H1 (cell line): ENCODE measurements at regions not wholly inside any gene's neighbourhood (a gene's known extent, or its start where the extent isn't known, plus 50 kb on each side); places are given as distances from the start of the nearest gene placed in this dataset.

Experiments
- CTCF ChIA-PET: fragments of 300-600 bp; sonication (Branson Sonifier 250); formaldehyde crosslinking; loops from one replicate; lab custom pipeline; 2021; ENCODE audit not compliant: partially characterized antibody; lab: Charles Lee
- POLR2A ChIA-PET: fragments of 300-600 bp; sonication (Branson Sonifier 250); formaldehyde crosslinking; loops from one replicate; lab custom pipeline; 2021; ENCODE audit warnings: inconsistent platforms; ENCODE audit not compliant: partially characterized antibody; lab: Charles Lee
- DNase-seq, 2 experiments: peaks; one replicate each; pipeline versions ENCODE4 v3.0.0 to v3.0.0-alpha.2; 2010 to 2022; ENCODE audit warnings: low spot score in 2 of 2, low read depth in 1 of 2, mixed read lengths in 1 of 2
- FAIRE-seq: peaks from 2 replicates; lab custom pipeline; 2011; peaks lifted over from hg19 to GRCh38; lab: Jason Lieb, UNC
- H2AFZ ChIP-seq: 2 replicates; pipeline ENCODE4 v1.8.1; 2012; ENCODE audit warnings: low read length, inconsistent platforms
- H2AK5ac ChIP-seq: 2 replicates; pipeline ENCODE4 v1.6.1; 2013; ENCODE audit warnings: low read depth, low read length
- H2BK120ac ChIP-seq: replicated peaks from 2 replicates; pipeline ENCODE3; 2013; ENCODE audit warnings: low read depth, low read length, inconsistent platforms
- H2BK12ac ChIP-seq: 2 replicates; pipeline ENCODE4 v1.6.1; 2013; ENCODE audit warnings: low read depth, low read length
- H2BK15ac ChIP-seq: 2 replicates; pipeline ENCODE4 v1.6.1; 2013; ENCODE audit warnings: low read length
- H2BK20ac ChIP-seq: 2 replicates; pipeline ENCODE4 v1.6.1; 2013; ENCODE audit warnings: low read length
- H2BK5ac ChIP-seq: 2 replicates; pipeline ENCODE4 v1.6.1; 2013; ENCODE audit warnings: low read depth, low read length
- H3K14ac ChIP-seq: 2 replicates; pipeline ENCODE4 v1.6.1; 2013; ENCODE audit warnings: inconsistent platforms; ENCODE audit not compliant: insufficient read length
- H3K18ac ChIP-seq: 2 replicates; pipeline ENCODE4 v1.6.1; 2013; ENCODE audit warnings: low read length; ENCODE audit errors: extremely low read depth
- H3K23ac ChIP-seq: 2 replicates; pipeline ENCODE4 v1.6.1; 2013; ENCODE audit warnings: inconsistent platforms; ENCODE audit not compliant: insufficient read length
- H3K23me2 ChIP-seq: 2 replicates; pipeline ENCODE4 v1.6.1; 2013; ENCODE audit warnings: low read depth, low read length
- H3K27ac ChIP-seq: 2 replicates; pipeline ENCODE4 v1.6.1; 2011; ENCODE audit warnings: low read depth, low read length, inconsistent platforms
- H3K27me3 ChIP-seq, 4 experiments: replicated peaks in 1 of 4; 1 replicate in 1 of 4; 2 replicates in 3 of 4; pipeline versions ENCODE4 v1.6.1 to v1.8.1; 2011 to 2013; ENCODE audit warnings: low read length in 3 of 4, mild to moderate bottlenecking in 3 of 4, inconsistent platforms in 2 of 4, mixed read lengths in 2 of 4, moderate library complexity in 1 of 4; ENCODE audit not compliant: control insufficient read depth in 3 of 4, insufficient read depth in 3 of 4; ENCODE audit errors: extremely low read depth in 1 of 4
- H3K36me3 ChIP-seq, 4 experiments: 2 replicates each; pipeline versions ENCODE4 v1.6.1 to v1.8.1; 2011 to 2013; ENCODE audit warnings: mild to moderate bottlenecking in 4 of 4, low read length in 3 of 4, moderate library complexity in 2 of 4, control low read depth in 1 of 4, inconsistent platforms in 1 of 4; ENCODE audit not compliant: insufficient read depth in 4 of 4, control insufficient read depth in 2 of 4
- H3K4ac ChIP-seq: replicated peaks from 2 replicates; pipeline ENCODE3; 2013; ENCODE audit warnings: low read length, low read depth, mixed read lengths, inconsistent platforms; ENCODE audit not compliant: insufficient read length
- H3K4me1 ChIP-seq, 4 experiments: replicated peaks in 1 of 4; 1 replicate in 1 of 4; 2 replicates in 3 of 4; pipeline versions ENCODE4 v1.6.1 to v1.8.1; 2011 to 2013; ENCODE audit warnings: low read length in 3 of 4, inconsistent platforms in 2 of 4, mixed read lengths in 1 of 4; ENCODE audit not compliant: insufficient read depth in 4 of 4, control insufficient read depth in 3 of 4
- H3K4me2 ChIP-seq, 2 experiments: 2 replicates each; pipeline versions ENCODE4 v1.6.1 to v1.8.1; 2011 to 2013; ENCODE audit warnings: low read depth in 2 of 2, low read length in 2 of 2, control low read depth in 1 of 2, inconsistent platforms in 1 of 2, mild to moderate bottlenecking in 1 of 2; ENCODE audit not compliant: insufficient read depth in 1 of 2
- H3K4me3 ChIP-seq, 4 experiments: fragments of 200-600, 300-600 bp in 1 of 4; sonication (generic), shearing (Covaris generic), sonication (Bioruptor Twin) in 1 of 4; 2 replicates each; pipeline versions ENCODE4 v1.5.1 to v1.8.1; 2011 to 2016; ENCODE audit warnings: low read length in 4 of 4, low read depth in 3 of 4, control low read depth in 2 of 4, inconsistent platforms in 2 of 4, mild to moderate bottlenecking in 2 of 4, mixed read lengths in 1 of 4, moderate library complexity in 1 of 4; ENCODE audit not compliant: insufficient read depth in 2 of 4; ENCODE audit errors: extremely low read depth in 1 of 4
- H3K56ac ChIP-seq: replicated peaks from 2 replicates; pipeline ENCODE3; 2013; ENCODE audit warnings: low read depth, mild to moderate bottlenecking, mixed read lengths, low read length, inconsistent platforms; ENCODE audit not compliant: insufficient read length
- H3K79me1 ChIP-seq: 2 replicates; pipeline ENCODE4 v1.6.1; 2013; ENCODE audit warnings: low read depth, low read length, control low read depth
- H3K79me2 ChIP-seq, 2 experiments: 2 replicates each; pipeline versions ENCODE4 v1.6.1 to v1.8.1; 2012 to 2013; ENCODE audit warnings: low read length in 2 of 2, mild to moderate bottlenecking in 2 of 2, inconsistent platforms in 1 of 2; ENCODE audit not compliant: insufficient read depth in 2 of 2, control insufficient read depth in 1 of 2
- H3K9ac ChIP-seq, 4 experiments: replicated peaks in 1 of 4; 1 replicate in 1 of 4; 2 replicates in 3 of 4; pipeline versions ENCODE4 v1.6.1 to v1.8.1; 2011 to 2013; ENCODE audit warnings: low read depth in 3 of 4, low read length in 3 of 4, control low read depth in 2 of 4, mild to moderate bottlenecking in 2 of 4, moderate library complexity in 2 of 4, inconsistent platforms in 1 of 4; ENCODE audit errors: extremely low read depth in 1 of 4
- H3K9me3 ChIP-seq, 2 experiments: 2 replicates each; pipeline versions ENCODE4 v1.6.1 to v1.8.1; 2012 to 2013; ENCODE audit warnings: mild to moderate bottlenecking in 2 of 2, moderate library complexity in 2 of 2, control low read depth in 1 of 2, inconsistent platforms in 1 of 2, low read depth in 1 of 2, low read length in 1 of 2, mixed read lengths in 1 of 2; ENCODE audit not compliant: insufficient read depth in 2 of 2
- H4K20me1 ChIP-seq, 2 experiments: replicated peaks in 1 of 2; 2 replicates each; pipeline versions ENCODE3 to v1.8.1; 2011 to 2013; ENCODE audit warnings: inconsistent platforms in 2 of 2, low read length in 2 of 2, mild to moderate bottlenecking in 1 of 2; ENCODE audit not compliant: insufficient read depth in 2 of 2, control insufficient read depth in 1 of 2
- H4K5ac ChIP-seq: 2 replicates; pipeline ENCODE4 v1.6.1; 2013; ENCODE audit warnings: low read length, low read depth, mixed read lengths, inconsistent platforms; ENCODE audit not compliant: insufficient read length
- H4K8ac ChIP-seq: 2 replicates; pipeline ENCODE4 v1.8.0; 2013; ENCODE audit warnings: mild to moderate bottlenecking, moderate library complexity, low read length, inconsistent platforms; ENCODE audit not compliant: insufficient read depth; ENCODE audit errors: extremely low read depth
- H4K91ac ChIP-seq: replicated peaks from 2 replicates; pipeline ENCODE3; 2013; ENCODE audit warnings: low read length, mixed read lengths, inconsistent platforms; ENCODE audit not compliant: insufficient read length
- ATF2 ChIP-seq: IDR thresholded peaks from 2 replicates; pipeline ENCODE4 v1.6.1; 2012; ENCODE audit warnings: low read length, inconsistent platforms
- CHD1 ChIP-seq: IDR thresholded peaks from 2 replicates; pipeline ENCODE4 v1.6.1; 2012; ENCODE audit warnings: low read depth, low read length, improper control_type of control experiment
- CTCF ChIP-seq, 3 experiments: IDR thresholded peaks; 1 replicate in 2 of 3; 2 replicates in 1 of 3; pipeline versions ENCODE4 v1.5.1 to v1.6.1; 2011; ENCODE audit warnings: low read length in 3 of 3, mild to moderate bottlenecking in 3 of 3, inconsistent platforms in 2 of 3, low read depth in 1 of 3, moderate library complexity in 1 of 3; ENCODE audit not compliant: insufficient read depth in 1 of 3; ENCODE audit errors: control extremely low read depth in 1 of 3
- EP300 ChIP-seq, 2 experiments: IDR thresholded peaks; 1 replicate in 1 of 2; 2 replicates in 1 of 2; pipeline ENCODE4 v1.6.1; 2011 to 2012; ENCODE audit warnings: low read depth in 2 of 2, low read length in 2 of 2, mild to moderate bottlenecking in 2 of 2, borderline replicate concordance in 1 of 2, inconsistent platforms in 1 of 2, moderate library complexity in 1 of 2
- EZH2 ChIP-seq: fragments of 200-600 bp; sonication (generic); IDR thresholded peaks from 2 replicates; pipeline ENCODE4 v1.7.1; 2012; ENCODE audit warnings: low read depth, mild to moderate bottlenecking, moderate library complexity, low read length, inconsistent platforms; ENCODE audit not compliant: severe bottlenecking
- HDAC6 ChIP-seq: IDR thresholded peaks from one replicate; pipeline ENCODE4 v1.7.1; 2012; ENCODE audit warnings: low read depth, mild to moderate bottlenecking, inconsistent platforms, low read length, moderate library complexity
- SP4 ChIP-seq: IDR thresholded peaks from 2 replicates; pipeline ENCODE4 v1.6.1; 2012; ENCODE audit warnings: low read length, inconsistent platforms
- SRF ChIP-seq: IDR thresholded peaks from 2 replicates; pipeline ENCODE4 v1.6.1; 2011; ENCODE audit warnings: mild to moderate bottlenecking, low read depth, low read length, moderate library complexity
- TAF1 ChIP-seq: IDR thresholded peaks from 2 replicates; pipeline ENCODE4 v1.6.1; 2011; ENCODE audit warnings: mild to moderate bottlenecking, low read depth, low read length
- YY1 ChIP-seq: IDR thresholded peaks from 2 replicates; pipeline ENCODE4 v1.6.1; 2011; ENCODE audit warnings: low read depth, mild to moderate bottlenecking, low read length
- WGBS, 2 experiments: shearing (Covaris generic) in 1 of 2; methylation state at CpG; one replicate each; pipeline versions ENCODE4 v1.1.6 to v1.1.7; 2013 to 2015; ENCODE audit warnings: low lambda C conversion rate in 2 of 2, mixed read lengths in 2 of 2, inconsistent platforms in 1 of 2, low coverage in 1 of 2, missing lambda C conversion rate in 1 of 2; ENCODE audit not compliant: insufficient replicate concordance in 2 of 2, insufficient coverage in 1 of 2, insufficient read length in 1 of 2; ENCODE audit errors: extremely low coverage in 1 of 2, missing lambda C conversion rate in 1 of 2; 5-methylcytosine and 5-hydroxymethylcytosine counted together

GRCh38 chr5:71986101-71986500 is 121.2 kb upstream of the MAP1B start:
- Histone ChIP-seq H3K79me2 (no peaks in the 10 kb centered on the region), H3K14ac (no peak overlapping the region), H3K4ac (no peak overlapping the region), H3K23me2 (no peaks in the 10 kb centered on the region), H2AK5ac (no peak overlapping the region), H2BK15ac (no peak overlapping the region), H4K5ac (no peak overlapping the region), H2BK20ac (no peak overlapping the region), H4K91ac (no peak overlapping the region), H3K4me1 (no peaks in the 10 kb centered on the region), H2BK5ac (no peak overlapping the region), H3K79me1 (no peaks in the 10 kb centered on the region), H3K27me3 (no peaks in the 10 kb centered on the region), H2BK12ac (no peak overlapping the region), H3K36me3 (no peaks in the 10 kb centered on the region), H4K8ac (no peak overlapping the region), H3K56ac (no peak overlapping the region), H3K4me2 (no peak overlapping the region), H3K27ac (no peak overlapping the region), H3K18ac (no peak overlapping the region), H3K23ac (no peak overlapping the region), H2AFZ (no peak overlapping the region), H4K20me1 (no peaks in the 10 kb centered on the region), H3K9ac (no peak overlapping the region), H3K9me3 (no peaks in the 10 kb centered on the region), H2BK120ac (no peak overlapping the region), H3K4me3 (no peak overlapping the region)
- 83% methylated on average over 2 of the region's 2 CpGs; no CpG with 5 or more reads in 1 of the 2 experiments for WGBS, 2 experiments
- no peak for DNase-seq
- no peak for FAIRE-seq
- POLR2A ChIA-PET, result no interaction called here
- CTCF ChIA-PET, result interaction anchor here (0.6 to 0.9 kb wide), 3 partner anchors 23 to 55 kb away, joined by 3 read pairs; no protein-coding TSS in a partner anchor
- TF ChIP-seq EP300 (IDR thresholded peaks at IDR 0.05; ENCODE audit: borderline replicate concordance in 1 of 2, low read depth in 2 of 2, low read length in 2 of 2) (no peak), SRF (no peak), CHD1 (no peak), YY1 (no peak), EZH2 (no peak), HDAC6 (no peak), TAF1 (no peak), CTCF (IDR thresholded peaks at IDR 0.05; ENCODE audit: control extremely low read depth in 1 of 3, insufficient read depth in 1 of 3, low read depth in 1 of 3, low read length in 3 of 3) (no peak), SP4 (no peak), ATF2 (no peak)
